IPS DF 4.7 (cell line): ENCODE measurements at regions not wholly inside any gene's neighbourhood (a gene's known extent, or its start where the extent isn't known, plus 50 kb on each side); places are given as distances from the start of the nearest gene placed in this dataset.
A peak's percentile ranks its signal among the peaks of the same experiment; 100 is the strongest.
"Not testable (repeated sequence)": the region's sequence is repeated elsewhere in the genome, so short reads cannot be mapped to it uniquely, and the experiment has no call there.

Experiments
- DNase-seq: peaks from one replicate; pipeline ENCODE4 v3.0.0-alpha.2; 2013; ENCODE audit warnings: low spot score; ENCODE audit errors: extremely low read depth

- not testable (repeated sequence) for DNase-seq
Measured at GRCh38 chr1:72950900-72951299, 668.6 kb upstream of the NEGR1 start.

GRCh38 chr1:72946903-72947499 lies 664.7 kb upstream of the NEGR1 start:
- DNase-seq = no peak

- DNase-seq = no peak
Measured at GRCh38 chr1:72942008-72942407, 659.7 kb upstream of the NEGR1 start.

GRCh38 chr1:72938408-72938807 lies 656.1 kb upstream of the NEGR1 start:
- DNase-seq = no peak

- no peak for DNase-seq
Measured at GRCh38 chr1:72937905-72938304, 655.6 kb upstream of the NEGR1 start.

GRCh38 chr1:72936942-72937341 lies 654.6 kb upstream of the NEGR1 start:
- DNase-seq = no peak

GRCh38 chr1:72936151-72936740 lies 653.9 kb upstream of the NEGR1 start:
- no peak for DNase-seq

GRCh38 chr1:72932025-72932424 lies 649.7 kb upstream of the NEGR1 start:
- DNase-seq = no peak

- DNase-seq = no peak
Measured at GRCh38 chr1:72930528-72930927, 648.2 kb upstream of the NEGR1 start.

- no peak for DNase-seq
Measured at GRCh38 chr1:72918940-72919339, 636.6 kb upstream of the NEGR1 start.

GRCh38 chr1:72917920-72918319 lies 635.6 kb upstream of the NEGR1 start:
- DNase-seq = no peak

GRCh38 chr1:72915581-72915980 lies 633.2 kb upstream of the NEGR1 start:
- DNase-seq = peak; percentile 14

- DNase-seq = no peak
Measured at GRCh38 chr1:72911656-72912055, 629.3 kb upstream of the NEGR1 start.

GRCh38 chr1:72896256-72896655 lies 613.9 kb upstream of the NEGR1 start:
- DNase-seq = no peak

- DNase-seq = no peak
Measured at GRCh38 chr1:72892461-72892860, 610.1 kb upstream of the NEGR1 start.

- no peak for DNase-seq
Measured at GRCh38 chr1:72891976-72892375, 609.6 kb upstream of the NEGR1 start.

GRCh38 chr1:72885841-72886240 lies 603.5 kb upstream of the NEGR1 start:
- no peak for DNase-seq

- DNase-seq = no peak
Measured at GRCh38 chr1:72885017-72885416, 602.7 kb upstream of the NEGR1 start.

GRCh38 chr1:72869873-72870272 lies 587.5 kb upstream of the NEGR1 start:
- DNase-seq = no peak

- DNase-seq = no peak
Measured at GRCh38 chr1:72869441-72869840, 587.1 kb upstream of the NEGR1 start.

GRCh38 chr1:72851597-72851996 lies 569.3 kb upstream of the NEGR1 start:
- no peak for DNase-seq

GRCh38 chr1:72848997-72849396 lies 566.7 kb upstream of the NEGR1 start:
- DNase-seq = no peak

- no peak for DNase-seq
Measured at GRCh38 chr1:72847651-72848050, 565.3 kb upstream of the NEGR1 start.
